Pons (tissue), 1 donor: ENCODE measurements at regions not wholly inside any gene's neighbourhood (a gene's known extent, or its start where the extent isn't known, plus 50 kb on each side); places are given as distances from the start of the nearest gene placed in this dataset.
"Not testable (repeated sequence)": the region's sequence is repeated elsewhere in the genome, so short reads cannot be mapped to it uniquely, and the experiment has no call there.

Source experiments
- DNase-seq: peaks from one replicate; pipeline ENCODE4 v3.0.0-alpha.2; 2016; ENCODE audit warnings: low spot score

DNA sequence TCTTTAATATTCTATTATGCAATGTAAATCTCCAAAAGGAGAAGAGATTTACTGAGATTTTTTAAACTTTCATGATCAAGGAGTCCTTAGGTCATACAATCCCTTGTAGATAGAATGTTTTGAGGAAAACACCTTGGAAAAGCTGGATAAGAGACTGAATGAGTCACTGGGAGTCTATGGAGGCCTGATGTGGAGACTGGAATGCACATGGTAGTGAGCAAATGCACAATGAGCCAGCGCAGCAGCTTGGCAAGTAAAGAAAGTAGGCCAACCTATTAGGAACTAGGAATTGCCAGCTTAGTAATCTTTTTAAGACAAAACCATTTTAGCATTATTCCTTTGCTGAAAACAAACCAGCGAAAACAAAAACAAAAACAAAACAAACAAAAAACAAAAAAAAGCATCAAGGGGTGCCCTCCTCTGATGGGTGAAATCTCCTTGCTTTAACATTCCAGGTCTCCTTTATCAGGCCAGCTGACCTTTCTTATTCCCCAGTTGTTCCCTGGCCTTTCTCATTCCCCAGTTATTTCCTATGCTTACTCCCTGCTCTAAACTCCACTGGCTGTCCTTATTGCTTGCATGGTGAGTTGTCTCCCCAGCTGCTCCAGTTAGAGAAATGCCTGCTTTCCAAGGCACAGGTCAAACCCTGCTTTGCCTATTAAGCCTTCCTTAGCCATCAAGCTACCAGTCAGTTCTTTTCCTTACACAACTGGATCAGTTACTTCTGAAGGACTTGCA is 135.8 kb downstream of the PLCE1 start:
- DNase-seq: no peak

DNA sequence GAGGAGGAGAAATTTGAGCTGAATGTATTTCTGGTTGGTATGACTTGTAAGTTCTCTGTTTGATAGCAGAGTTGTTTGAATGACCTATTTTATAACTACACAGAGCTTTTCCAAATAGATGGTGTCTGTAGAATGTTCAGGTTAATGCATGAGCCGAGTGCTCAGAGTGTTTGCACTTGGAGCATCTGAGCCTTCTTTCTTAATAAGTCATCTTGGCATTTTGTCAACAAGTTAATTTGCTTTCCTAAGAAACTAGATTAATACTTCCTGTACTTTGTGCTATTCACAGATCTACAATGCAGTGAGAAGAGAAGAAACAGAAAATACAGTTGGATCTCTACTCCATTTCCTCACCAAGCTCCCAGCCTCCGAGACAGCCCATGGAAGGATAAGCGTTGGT is 138.2 kb downstream of the PLCE1 start:
- DNase-seq: no peak

GRCh38 chr10:94133239-94133638 is 139.5 kb downstream of the PLCE1 start:
- peak; percentile 39 for DNase-seq

- no peak for DNase-seq
These were observed 144.0 kb downstream of the PLCE1 start for GRCh38 chr10:94137747-94138146.

DNA sequence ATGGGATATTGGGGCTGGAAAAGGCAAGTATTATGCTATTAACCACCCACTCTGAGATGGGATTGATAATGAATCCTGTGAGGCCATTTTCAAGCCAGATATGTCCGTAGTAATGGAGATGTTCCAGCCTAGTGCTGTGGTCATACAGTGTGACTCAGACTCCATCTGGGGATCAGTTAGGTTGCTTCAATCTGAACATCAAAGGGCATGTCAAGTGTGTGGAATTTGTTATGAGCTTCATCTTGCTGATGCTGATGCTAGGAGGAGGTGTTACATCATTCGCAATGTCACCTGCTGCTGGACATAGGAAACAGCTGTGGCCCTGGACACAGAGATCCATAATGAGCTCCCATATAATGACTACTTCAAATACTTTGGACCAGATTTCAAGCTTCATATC is 144.7 kb downstream of the PLCE1 start:
- DNase-seq: no peak

- no peak for DNase-seq
These were observed 149.5 kb downstream of the PLCE1 start for GRCh38 chr10:94143261-94143660.

GRCh38 chr10:94146313-94146712 is 152.6 kb downstream of the PLCE1 start:
- no peak for DNase-seq

DNA sequence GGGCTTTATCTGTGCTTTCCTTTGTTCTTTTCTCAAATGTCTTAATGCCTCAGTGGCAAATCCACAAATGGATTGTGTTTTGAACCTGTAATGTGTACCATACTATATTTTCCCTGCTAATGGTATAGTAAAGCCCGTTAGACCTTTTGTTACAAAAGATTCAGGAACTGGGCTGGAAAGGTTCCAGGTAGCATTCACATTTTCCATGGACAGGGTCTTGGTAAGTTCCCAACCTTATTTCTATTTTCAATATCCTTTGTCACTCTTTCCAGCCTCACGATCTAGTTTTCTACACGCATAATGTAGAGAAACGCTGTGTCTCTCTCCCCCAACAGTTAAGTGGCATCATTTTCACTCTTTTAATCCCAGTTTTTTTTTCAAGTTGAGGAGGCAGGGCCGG is 153.0 kb downstream of the PLCE1 start:
- no peak for DNase-seq

DNA sequence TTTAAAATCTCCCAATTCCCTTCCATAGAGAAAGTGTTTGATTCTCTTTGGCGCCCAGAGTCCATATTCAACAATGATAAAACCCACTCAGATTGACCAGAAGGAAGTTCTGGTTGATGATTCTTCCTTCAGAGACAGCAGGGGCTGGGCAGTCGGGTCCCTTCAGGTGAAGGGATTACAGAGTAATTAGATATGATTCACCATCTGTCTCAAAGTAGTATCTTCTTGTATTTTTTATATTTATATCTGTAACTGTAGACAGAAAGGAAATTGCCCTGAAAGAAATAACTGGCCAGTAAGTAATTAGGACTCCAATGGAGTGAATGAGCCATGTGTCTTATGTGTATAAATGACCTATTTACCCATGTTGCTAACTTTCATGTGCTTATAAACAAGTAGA is 156.0 kb downstream of the PLCE1 start:
- DNase-seq: no peak

DNA sequence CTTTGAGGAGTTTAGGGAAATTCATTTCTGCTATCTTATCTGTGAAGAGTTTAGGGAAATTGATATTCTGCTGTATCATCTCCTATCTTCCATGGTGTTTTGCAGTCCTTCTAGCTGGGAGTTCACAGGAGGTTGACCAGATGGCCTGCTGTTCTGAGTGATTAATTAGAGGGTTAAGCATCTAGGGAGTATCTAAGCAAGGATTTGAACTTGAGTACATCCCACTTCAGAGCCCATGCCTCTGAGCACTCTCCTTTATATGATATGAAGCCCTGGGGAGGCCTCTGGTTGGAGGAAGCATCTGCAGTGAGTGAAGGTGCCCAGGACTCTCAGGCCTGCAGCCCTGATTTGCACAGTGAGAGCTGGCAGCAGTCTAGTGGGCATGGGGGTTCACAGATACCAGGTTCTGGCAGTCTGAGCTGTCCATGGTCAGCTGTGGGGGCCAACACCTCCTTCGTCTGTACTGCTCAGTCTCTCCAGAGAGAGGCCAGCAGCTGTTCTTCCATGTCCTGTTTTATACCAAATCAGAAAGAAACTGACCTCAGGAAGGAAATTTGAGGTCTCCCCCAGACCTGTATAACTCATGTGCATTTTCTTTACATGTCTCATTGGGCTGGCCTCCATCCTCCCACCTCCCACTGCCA is 156.9 kb downstream of the PLCE1 start:
- DNase-seq: no peak

DNA sequence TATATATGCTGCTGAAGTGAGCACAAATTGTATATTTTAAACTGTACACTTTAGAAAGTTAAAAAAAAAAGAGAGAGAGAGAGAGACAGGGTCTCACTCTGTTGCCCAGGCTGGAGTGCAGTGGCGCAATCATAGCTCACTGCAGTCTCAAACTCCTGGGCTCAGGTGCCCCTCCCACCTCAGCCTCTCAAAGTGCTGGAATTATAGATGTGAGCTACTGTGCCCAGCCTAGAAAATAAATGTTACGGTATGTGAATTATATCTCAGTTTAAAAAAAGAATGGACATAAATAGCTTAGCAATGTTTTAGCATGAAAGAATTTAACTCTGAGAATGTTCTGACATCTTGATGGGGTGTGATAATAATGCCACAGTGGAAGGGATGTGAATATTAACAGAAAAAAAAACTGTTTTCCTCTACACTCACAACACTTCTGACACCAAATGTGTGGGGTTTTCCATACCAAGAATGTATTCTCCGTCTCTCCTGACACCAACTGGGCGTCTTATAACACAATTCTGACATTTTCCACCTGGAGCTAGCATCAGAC is 162.1 kb downstream of the PLCE1 start:
- DNase-seq: no peak

- no peak for DNase-seq
These were observed 162.7 kb downstream of the PLCE1 start for GRCh38 chr10:94156453-94156852.

DNA sequence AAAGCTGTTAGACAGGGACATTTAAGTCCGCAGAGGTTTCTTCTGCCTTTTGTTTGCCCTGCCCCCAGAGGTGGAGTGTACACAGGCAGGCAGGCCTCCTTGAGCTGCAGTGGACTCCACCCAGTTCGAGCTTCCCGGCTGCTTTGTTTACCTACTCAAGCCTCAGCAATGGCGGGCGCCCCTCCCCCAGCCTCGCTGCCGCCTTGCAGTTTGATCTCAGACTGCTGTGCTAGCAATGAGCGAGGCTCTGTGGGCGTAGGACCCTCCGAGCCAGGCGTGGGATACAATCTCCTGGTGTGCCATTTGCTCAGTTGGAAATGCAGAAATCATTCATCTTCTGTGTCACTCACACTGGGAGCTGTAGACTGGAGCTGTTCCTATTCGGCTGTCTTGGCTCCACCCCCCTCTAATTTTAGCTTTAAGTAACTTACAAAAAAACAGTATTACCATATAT is 171.5 kb downstream of the PLCE1 start:
- DNase-seq: not testable (repeated sequence)

DNA sequence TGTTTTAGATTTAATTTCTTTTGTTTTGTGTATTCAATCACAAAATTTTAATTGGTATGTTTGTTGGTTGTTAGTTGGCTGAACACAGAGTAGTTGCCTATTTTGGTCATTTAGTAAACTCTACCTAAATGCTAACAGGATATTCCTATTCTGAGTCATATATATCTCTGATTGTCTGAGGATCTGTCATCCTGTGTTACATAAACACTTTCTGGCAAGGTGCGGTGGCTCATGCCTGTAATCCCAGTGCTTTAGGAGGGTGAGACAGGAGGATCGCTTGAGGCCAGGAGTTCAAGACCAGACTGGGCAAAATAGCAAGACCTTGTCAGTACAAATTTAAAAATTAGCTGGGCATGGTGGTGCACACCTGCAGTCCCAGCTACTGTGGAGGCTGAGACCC is 178.6 kb downstream of the PLCE1 start:
- no peak for DNase-seq

- DNase-seq: no peak
These were observed 179.9 kb downstream of the PLCE1 start for GRCh38 chr10:94173594-94173993.

DNA sequence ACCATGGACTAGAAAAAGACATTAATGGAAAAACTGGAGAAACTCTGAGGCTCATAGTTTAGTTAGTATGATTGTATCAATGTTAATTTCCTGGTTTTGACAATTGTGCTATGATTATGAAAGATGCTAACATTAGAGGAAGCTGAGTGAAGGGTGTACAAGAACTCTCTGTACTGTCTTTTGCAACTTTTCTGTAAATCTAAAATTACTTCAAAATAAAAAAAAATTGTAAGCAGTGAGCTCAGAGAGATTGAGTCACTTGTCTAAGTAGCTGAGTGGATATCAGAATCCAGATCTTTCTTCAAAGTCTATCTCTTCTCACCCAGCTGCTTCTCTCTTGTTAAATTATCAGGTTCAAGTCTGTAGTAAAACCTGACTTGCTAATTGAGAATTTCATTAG is 181.1 kb downstream of the PLCE1 start:
- DNase-seq: no peak

- no peak for DNase-seq
These were observed 184.1 kb downstream of the NOC3L start for GRCh38 chr10:94178475-94179253.

DNA sequence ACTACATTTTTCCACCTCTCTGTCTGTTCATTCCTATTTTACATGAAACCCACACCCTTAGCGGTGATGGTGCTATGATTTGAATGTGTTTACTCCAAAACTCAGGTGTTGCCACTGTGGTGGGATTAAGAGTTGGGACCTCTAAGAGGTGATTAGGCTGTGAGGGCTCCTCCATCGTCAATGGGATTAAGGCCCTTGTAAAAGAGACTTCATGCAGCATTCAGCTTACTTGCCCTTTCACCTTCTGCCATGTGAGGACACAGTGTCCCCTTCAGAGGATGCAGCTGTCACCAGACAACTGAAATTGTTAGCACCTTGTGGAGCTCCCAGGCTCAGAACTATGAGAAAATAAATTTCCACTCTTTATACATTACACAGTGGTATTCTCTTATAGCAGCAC is 182.2 kb downstream of the NOC3L start:
- no peak for DNase-seq

DNA sequence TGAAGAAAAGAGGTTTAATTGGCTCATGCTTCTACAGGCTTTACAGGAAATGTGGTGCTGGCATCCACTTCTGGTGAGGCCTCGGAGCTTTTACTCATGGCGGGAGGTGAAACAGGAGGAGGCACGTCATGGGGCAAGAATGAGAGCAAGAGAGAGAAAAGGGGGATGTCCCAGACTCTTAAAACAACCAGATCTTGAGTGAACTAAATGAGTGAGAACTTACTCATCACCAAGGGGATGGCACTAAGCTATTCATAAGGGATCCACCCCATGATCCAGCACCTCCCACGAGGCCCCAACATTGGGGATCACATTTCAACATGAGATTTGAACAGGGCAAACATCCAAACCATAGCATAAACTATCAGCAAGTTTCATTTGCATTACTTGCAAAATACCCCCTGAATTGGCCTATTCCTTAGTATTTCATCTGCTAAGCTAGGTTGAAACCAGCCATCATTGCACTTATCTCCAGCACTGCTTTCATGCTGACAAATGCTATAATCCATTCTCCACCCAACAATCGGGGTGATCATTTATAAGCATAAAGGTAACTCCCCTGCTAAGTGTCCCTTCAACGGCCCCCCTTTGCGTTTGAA is 179.0 kb downstream of the NOC3L start:
- no peak for DNase-seq

GRCh38 chr10:94186722-94187121 is 176.0 kb downstream of the NOC3L start:
- DNase-seq: no peak

DNA sequence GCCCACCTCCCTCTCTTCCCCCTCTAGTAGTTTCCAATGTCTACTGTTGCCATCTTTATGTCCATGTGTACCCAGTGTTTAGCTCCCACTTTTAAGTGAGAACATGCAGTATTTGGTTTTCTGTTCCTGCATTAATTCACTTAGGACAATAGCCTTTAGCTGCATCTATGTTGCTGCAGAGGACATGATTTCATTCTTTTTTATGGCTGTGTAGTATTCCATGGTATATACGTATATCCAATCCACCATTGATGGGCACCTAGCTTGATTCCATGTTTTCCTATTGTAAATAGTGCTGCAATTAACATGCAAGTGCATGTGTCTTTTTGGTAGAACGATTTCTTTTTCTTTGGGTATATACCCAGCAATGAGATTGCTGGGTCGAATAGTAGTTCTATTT is 170.4 kb downstream of the NOC3L start:
- DNase-seq: no peak

- no peak for DNase-seq
These were observed 169.8 kb downstream of the NOC3L start for GRCh38 chr10:94192974-94193373.
